Erythroblast (primary cell): ENCODE measurements at regions not wholly inside any gene's neighbourhood (a gene's known extent, or its start where the extent isn't known, plus 50 kb on each side); places are given as distances from the start of the nearest gene placed in this dataset.

Source experiments
- GATA1 ChIP-seq: IDR thresholded peaks from 2 replicates; pipeline ENCODE4 v1.6.1; 2011; ENCODE audit warnings: low read depth, mild to moderate bottlenecking, control low read depth, low read length, moderate library complexity
- POLR2A ChIP-seq: IDR thresholded peaks from 2 replicates; pipeline ENCODE4 v1.6.1; 2011; ENCODE audit warnings: mild to moderate bottlenecking, low read length

GRCh38 chr5:101091902-101092301 is 188.8 kb upstream of the ST8SIA4 start:
- no peak for TF ChIP-seq POLR2A
- no peak for TF ChIP-seq GATA1
